Chondrocyte (in vitro differentiated cells): ENCODE measurements at regions not wholly inside any gene's neighbourhood (a gene's known extent, or its start where the extent isn't known, plus 50 kb on each side); places are given as distances from the start of the nearest gene placed in this dataset.

ENCODE experiments used
- DNase-seq: peaks from one replicate; pipeline ENCODE4 v3.0.0; 2021; ENCODE audit warnings: mixed read lengths, low spot score
- H3K27ac Mint-ChIP-seq: one replicate; pipeline ENCODE4 v1.8.0; 2021; ENCODE audit warnings: mild to moderate bottlenecking, moderate library complexity, mixed read lengths; ENCODE audit not compliant: unreplicated experiment
- H3K27me3 Mint-ChIP-seq: 2 replicates; pipeline ENCODE4 v1.8.0; 2021; ENCODE audit warnings: low read depth, mixed read lengths
- H3K36me3 Mint-ChIP-seq: 2 replicates; pipeline ENCODE4 v1.8.0; 2021; ENCODE audit warnings: low read depth, mixed read lengths
- H3K4me1 Mint-ChIP-seq: 2 replicates; pipeline ENCODE4 v1.8.0; 2021; ENCODE audit warnings: low read depth, mild to moderate bottlenecking, mixed read lengths
- H3K4me3 Mint-ChIP-seq: one replicate; pipeline ENCODE4 v1.8.0; 2021; ENCODE audit warnings: mild to moderate bottlenecking, moderate library complexity, mixed read lengths; ENCODE audit not compliant: unreplicated experiment
- H3K9me3 Mint-ChIP-seq: 2 replicates; pipeline ENCODE4 v1.8.0; 2021; ENCODE audit warnings: low read depth, mixed read lengths
- CTCF ChIP-seq: fragments of 200-600 bp; sonication (generic); IDR thresholded peaks from 2 replicates; pipeline ENCODE4 v1.5.0; 2021; ENCODE audit warnings: antibody characterized with exemption, mild to moderate bottlenecking, moderate library complexity

GRCh38 chrX:44071070-44071645, 98.0 kb upstream of the NDP start:
- no peak for DNase-seq
- TF ChIP-seq CTCF = no peak
- no peaks in the 10 kb centered on the region for H3K27me3 Mint-ChIP-seq
- H3K36me3 Mint-ChIP-seq = no peaks in the 10 kb centered on the region
- no peak overlapping the region for H3K27ac Mint-ChIP-seq
- no peaks in the 10 kb centered on the region for H3K4me1 Mint-ChIP-seq
- no peak overlapping the region for H3K4me3 Mint-ChIP-seq
- H3K9me3 Mint-ChIP-seq = peaks cover 32% of the 10 kb centered on the region

- DNase-seq = no peak
- TF ChIP-seq CTCF = no peak
- H3K4me1 Mint-ChIP-seq = no peaks in the 10 kb centered on the region
- peaks cover 30% of the 10 kb centered on the region for H3K9me3 Mint-ChIP-seq
- H3K27me3 Mint-ChIP-seq = no peaks in the 10 kb centered on the region
- H3K36me3 Mint-ChIP-seq = no peaks in the 10 kb centered on the region
- H3K4me3 Mint-ChIP-seq = no peak overlapping the region
- no peak overlapping the region for H3K27ac Mint-ChIP-seq
Observed at GRCh38 chrX:44068043-44068442, 94.9 kb upstream of the NDP start.

GRCh38 chrX:44063606-44064005, 90.4 kb upstream of the NDP start:
- no peaks in the 10 kb centered on the region for H3K27me3 Mint-ChIP-seq
- no peaks in the 10 kb centered on the region for H3K4me1 Mint-ChIP-seq
- no peak for TF ChIP-seq CTCF
- no peak overlapping the region for H3K4me3 Mint-ChIP-seq
- no peak overlapping the region for H3K27ac Mint-ChIP-seq
- H3K36me3 Mint-ChIP-seq = no peaks in the 10 kb centered on the region
- H3K9me3 Mint-ChIP-seq = peaks cover 19% of the 10 kb centered on the region
- DNase-seq = no peak

GRCh38 chrX:44062840-44063239, 89.7 kb upstream of the NDP start:
- Mint-ChIP-seq H3K36me3 (no peaks in the 10 kb centered on the region), H3K27me3 (no peaks in the 10 kb centered on the region), H3K27ac (no peak overlapping the region), H3K9me3 (peaks cover 22% of the 10 kb centered on the region), H3K4me1 (no peaks in the 10 kb centered on the region), H3K4me3 (no peak overlapping the region)
- no peak for DNase-seq
- no peak for TF ChIP-seq CTCF

- no peaks in the 10 kb centered on the region for H3K4me1 Mint-ChIP-seq
- peaks cover 18% of the 10 kb centered on the region for H3K9me3 Mint-ChIP-seq
- no peaks in the 10 kb centered on the region for H3K36me3 Mint-ChIP-seq
- H3K27me3 Mint-ChIP-seq = no peaks in the 10 kb centered on the region
- H3K27ac Mint-ChIP-seq = no peak overlapping the region
- no peak for TF ChIP-seq CTCF
- DNase-seq = no peak
- no peak overlapping the region for H3K4me3 Mint-ChIP-seq
Observed at GRCh38 chrX:44061968-44062614, 88.9 kb upstream of the NDP start.
